Amniotic stem cell (primary cell): ENCODE measurements at regions not wholly inside any gene's neighbourhood (a gene's known extent, or its start where the extent isn't known, plus 50 kb on each side); places are given as distances from the start of the nearest gene placed in this dataset.
"Not testable (repeated sequence)": the region's sequence is repeated elsewhere in the genome, so short reads cannot be mapped to it uniquely, and the experiment has no call there.

ENCODE experiments used
- DNase-seq: peaks from one replicate; lab custom pipeline; 2025; lab: John Stamatoyannopoulos, UW

- no peak for DNase-seq
These were observed 91.4 kb upstream of the NAMPT start for GRCh38 chr7:106376026-106376799.

- DNase-seq: no peak
These were observed 90.7 kb upstream of the NAMPT start for GRCh38 chr7:106375499-106375898.

DNA sequence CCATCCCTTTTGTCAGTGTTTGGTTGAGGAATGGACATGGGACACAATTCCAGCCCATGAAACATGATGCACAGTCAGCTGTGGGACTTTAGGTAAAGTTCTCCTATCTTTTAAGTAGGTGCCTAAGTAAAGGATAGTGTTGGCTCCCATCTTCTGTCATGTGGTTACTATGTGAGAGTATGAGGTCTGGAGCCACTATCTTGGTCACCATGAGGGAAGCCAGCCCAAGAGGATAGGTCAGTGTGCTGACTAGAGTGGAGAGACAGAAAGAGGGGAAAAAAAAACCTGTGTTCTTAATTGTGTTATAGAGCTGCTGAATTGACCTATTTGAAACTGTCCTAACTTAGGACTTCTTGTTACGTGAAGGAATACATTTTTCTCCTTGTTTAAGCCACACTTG is 89.7 kb upstream of the NAMPT start:
- DNase-seq: no peak

DNA sequence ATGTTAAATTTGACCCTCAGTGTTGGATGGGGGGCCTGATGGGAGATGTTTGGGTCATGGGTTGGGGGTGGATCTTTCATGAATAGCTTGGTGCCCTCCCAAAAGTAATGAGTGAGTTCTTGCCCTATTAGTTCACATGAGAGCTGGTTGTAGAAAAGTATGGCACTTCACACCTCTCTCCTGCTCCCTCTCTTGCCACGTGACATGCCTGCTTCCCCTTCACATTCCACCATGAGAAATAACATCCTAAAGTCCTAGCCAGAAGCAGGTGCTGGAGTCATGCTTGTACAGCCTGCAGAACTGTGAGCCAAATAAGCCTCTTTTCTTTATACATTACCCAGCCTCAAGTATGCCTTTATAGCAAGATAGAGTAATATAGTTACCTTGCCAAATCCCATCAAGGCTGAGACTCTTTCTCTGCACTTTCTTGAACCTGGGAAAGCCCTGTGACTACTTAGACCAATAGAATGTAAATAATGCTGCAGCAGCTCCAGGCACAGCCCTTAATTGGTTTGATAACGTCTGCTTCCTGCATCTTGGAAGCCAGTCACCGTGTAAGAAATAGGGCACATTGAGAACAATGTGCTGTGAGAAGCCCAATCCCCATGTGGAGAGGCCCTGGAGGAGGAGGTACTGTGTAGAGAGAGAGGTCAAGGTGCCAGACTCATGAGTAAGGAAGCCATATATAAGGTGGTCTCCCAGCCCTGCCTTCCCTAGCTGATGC is 88.0 kb upstream of the NAMPT start:
- DNase-seq: no peak

- no peak for DNase-seq
These were observed 87.3 kb upstream of the NAMPT start for GRCh38 chr7:106372126-106372525.

DNA sequence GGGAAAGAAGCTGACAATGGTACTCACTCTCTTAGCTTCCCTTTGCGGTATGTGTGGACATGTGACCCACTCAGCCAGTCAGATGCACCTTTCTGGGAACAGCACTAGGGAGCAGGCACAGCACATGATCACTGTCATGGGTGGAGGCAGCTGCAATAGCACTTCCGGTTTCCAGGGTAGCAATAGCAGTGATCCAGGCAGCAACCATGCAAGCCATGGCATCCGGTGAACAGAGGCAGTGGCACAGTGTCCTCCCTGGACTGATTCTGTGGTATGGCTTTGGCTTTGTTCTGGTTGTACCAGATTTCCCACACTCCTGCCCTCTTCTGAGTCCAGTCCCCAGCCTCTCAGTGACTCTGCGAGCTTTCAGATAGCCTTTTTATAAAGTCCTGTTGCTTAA is 86.8 kb upstream of the NAMPT start:
- no peak for DNase-seq

- no peak for DNase-seq
These were observed 85.8 kb upstream of the NAMPT start for GRCh38 chr7:106370542-106370941.

GRCh38 chr7:106369816-106370215 is 85.0 kb upstream of the NAMPT start:
- DNase-seq: no peak

DNA sequence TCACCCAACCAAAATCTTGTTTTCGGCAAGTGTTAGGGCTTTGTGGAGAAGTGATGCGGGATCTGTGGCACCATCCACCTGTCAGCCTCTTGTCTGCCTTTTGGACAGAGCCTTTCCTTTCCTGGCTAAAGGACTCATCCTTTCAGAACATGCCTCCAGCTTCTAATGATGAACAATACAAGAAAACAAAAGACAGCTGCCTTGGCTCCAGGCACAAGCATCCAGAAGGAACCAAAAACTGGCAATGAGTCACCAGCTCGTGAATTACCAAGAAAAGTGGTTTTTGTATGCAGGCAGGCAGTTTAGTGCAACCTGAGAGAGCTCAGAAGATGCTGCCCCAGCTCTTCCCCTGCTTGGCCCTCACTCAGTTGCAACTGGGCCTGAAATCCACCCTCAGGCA is 84.6 kb upstream of the NAMPT start:
- DNase-seq: peak; percentile 22

- DNase-seq: no peak
These were observed 82.9 kb upstream of the NAMPT start for GRCh38 chr7:106367664-106368063.

- DNase-seq: no peak
These were observed 82.2 kb upstream of the NAMPT start for GRCh38 chr7:106367018-106367420.

DNA sequence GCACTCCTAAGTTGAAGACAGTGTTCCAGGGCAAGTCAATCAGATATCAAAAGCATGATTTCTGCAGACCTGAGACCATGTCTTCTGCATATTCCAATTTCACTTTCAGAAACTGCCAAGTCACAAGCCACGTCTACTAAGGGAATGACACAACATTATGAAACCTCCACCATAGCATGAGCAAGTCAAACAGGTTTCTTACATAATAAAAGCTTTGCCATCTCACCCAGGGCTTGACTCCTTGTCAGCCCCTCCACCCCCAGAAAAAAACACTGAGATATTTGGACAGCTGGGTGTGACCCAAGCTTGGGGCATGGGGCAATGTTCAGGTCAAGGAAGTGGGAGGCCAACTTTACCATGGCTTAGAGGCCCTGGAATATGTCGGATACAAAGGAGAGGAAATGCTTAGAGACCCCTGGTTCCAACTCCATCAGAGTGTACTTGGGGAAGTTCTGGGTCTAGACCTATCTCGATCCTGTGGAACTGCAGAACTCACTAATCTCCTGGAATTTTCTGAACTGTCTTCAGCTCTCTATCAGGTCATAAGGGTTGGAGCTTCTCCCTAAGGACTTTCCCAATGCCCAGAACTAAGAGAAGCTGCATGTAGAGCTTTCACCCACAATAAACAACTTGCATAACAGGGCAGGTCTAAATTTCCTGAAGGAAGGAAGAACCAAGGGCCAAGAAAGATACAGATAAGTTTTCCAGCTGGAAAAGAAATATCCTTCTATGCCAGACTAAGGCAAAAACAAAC is 80.6 kb upstream of the NAMPT start:
- no peak for DNase-seq

- DNase-seq: not testable (repeated sequence)
These were observed 77.7 kb upstream of the NAMPT start for GRCh38 chr7:106362507-106362906.

DNA sequence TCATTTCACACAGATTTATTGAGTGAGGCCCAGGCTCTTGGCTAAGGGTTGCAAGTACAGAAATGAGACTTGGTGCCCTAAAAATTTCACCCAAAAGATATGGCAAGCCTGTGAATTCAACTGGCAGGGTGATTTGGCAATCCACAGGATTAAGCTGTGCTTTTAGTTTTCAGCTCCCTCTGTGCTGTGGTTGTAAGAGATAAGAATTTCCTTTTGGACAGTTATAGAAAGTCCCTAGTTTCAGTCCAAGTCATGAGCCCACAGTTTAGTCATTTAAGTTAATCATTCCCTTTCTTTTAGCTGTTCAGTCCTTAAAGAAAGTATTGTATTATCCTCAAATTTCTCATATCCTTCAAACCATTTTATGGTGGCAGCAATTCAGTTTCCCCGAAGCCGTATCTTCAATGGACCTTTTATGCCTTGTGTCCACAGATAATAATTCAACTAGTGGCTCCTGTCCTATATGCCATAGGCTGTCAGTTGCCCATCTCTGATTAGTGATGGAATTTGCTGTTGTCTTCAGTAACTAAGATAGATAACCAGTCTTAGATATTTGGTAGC is 73.4 kb upstream of the NAMPT start:
- DNase-seq: no peak

DNA sequence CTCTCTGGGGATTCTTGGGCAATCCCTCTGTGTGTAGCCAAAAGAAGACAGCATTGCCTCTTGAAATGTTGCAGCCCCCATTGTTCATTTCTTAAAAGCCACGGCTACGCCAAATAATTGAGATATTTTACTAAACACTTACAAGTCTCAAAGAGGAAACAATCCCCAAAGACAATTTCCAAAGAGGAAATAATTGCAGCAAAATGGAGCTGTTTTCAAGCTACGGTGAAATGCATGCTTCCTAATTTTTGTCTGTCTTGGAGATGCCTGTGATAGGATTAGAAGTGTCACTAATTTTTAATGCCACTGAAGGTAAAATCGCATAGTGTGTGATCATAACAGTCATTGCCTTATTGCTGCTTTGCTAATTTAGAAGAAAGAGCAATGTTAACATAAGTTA is 72.9 kb upstream of the NAMPT start:
- DNase-seq: no peak

DNA sequence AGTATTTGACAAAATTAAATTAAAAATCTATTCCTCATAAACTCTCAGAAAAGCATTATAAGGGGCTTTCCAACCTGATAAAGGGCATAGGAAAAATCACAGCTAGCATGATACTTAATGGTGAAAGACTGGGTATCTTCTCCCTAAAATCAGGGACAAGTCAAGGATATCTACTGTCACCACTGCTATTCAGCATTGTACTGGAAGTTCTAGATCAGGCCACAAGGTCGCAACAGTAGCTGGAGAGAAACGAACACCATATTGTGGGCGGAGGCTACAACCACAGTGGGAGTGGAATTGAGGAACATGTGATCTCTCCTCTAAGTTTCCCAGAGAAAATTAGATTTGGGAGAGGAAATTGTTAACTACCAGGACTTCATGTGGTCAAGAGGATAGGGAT is 70.0 kb upstream of the NAMPT start:
- no peak for DNase-seq

GRCh38 chr7:106353944-106354343 is 69.2 kb upstream of the NAMPT start:
- DNase-seq: no peak

GRCh38 chr7:106348231-106348630 is 63.4 kb upstream of the NAMPT start:
- DNase-seq: no peak

GRCh38 chr7:106347229-106347833 is 62.5 kb upstream of the NAMPT start:
- no peak for DNase-seq

GRCh38 chr7:106346678-106347217 is 62.0 kb upstream of the NAMPT start:
- DNase-seq: peak; percentile 88

GRCh38 chr7:106346167-106346677 is 61.4 kb upstream of the NAMPT start:
- no peak for DNase-seq
